ENCODE measurements at regions not wholly inside any gene's neighbourhood (a gene's known extent, or its start where the extent isn't known, plus 50 kb on each side); places are given as distances from the start of the nearest gene placed in this dataset.

- TF ChIP-seq CTCF (IDR thresholded peaks at IDR 0.05), result no peak
- no peak for TF ChIP-seq POLR2A (IDR thresholded peaks at IDR 0.05)
- TF ChIP-seq POLR2AphosphoS5 (IDR thresholded peaks at IDR 0.05; ENCODE audit: insufficient read depth in 1 of 2, low read depth in 1 of 2), result no peak
These were observed 155.6 kb downstream of the DYRK2 start for GRCh38 chr12:67804168-67804567.
